IgD-negative memory B cell (primary cell): ENCODE measurements at regions not wholly inside any gene's neighbourhood (a gene's known extent, or its start where the extent isn't known, plus 50 kb on each side); places are given as distances from the start of the nearest gene placed in this dataset.

Source experiments
- H3K27ac Mint-ChIP-seq, 3 donors: one replicate each; pipeline ENCODE4 v1.8.0; 2020 to 2022; ENCODE audit warnings: mild to moderate bottlenecking in 3 of 3, mixed read lengths in 3 of 3, moderate library complexity in 1 of 3
- H3K27me3 Mint-ChIP-seq: one replicate; pipeline ENCODE4 v1.8.0; 2021; ENCODE audit warnings: mixed read lengths
- H3K36me3 Mint-ChIP-seq: one replicate; pipeline ENCODE4 v1.8.0; 2020; ENCODE audit warnings: mild to moderate bottlenecking, mixed read lengths
- H3K4me1 Mint-ChIP-seq, 3 donors: one replicate each; pipeline ENCODE4 v1.8.0; 2020 to 2022; ENCODE audit warnings: mixed read lengths in 3 of 3, mild to moderate bottlenecking in 1 of 3
- H3K4me3 Mint-ChIP-seq, 4 donors: one replicate each; pipeline ENCODE4 v1.8.0; 2020 to 2022; ENCODE audit warnings: mild to moderate bottlenecking in 4 of 4, mixed read lengths in 4 of 4, moderate library complexity in 3 of 4
- H3K9me3 Mint-ChIP-seq, 3 donors: one replicate each; pipeline ENCODE4 v1.8.0; 2020 to 2021; ENCODE audit warnings: mixed read lengths in 3 of 3, mild to moderate bottlenecking in 1 of 3

DNA sequence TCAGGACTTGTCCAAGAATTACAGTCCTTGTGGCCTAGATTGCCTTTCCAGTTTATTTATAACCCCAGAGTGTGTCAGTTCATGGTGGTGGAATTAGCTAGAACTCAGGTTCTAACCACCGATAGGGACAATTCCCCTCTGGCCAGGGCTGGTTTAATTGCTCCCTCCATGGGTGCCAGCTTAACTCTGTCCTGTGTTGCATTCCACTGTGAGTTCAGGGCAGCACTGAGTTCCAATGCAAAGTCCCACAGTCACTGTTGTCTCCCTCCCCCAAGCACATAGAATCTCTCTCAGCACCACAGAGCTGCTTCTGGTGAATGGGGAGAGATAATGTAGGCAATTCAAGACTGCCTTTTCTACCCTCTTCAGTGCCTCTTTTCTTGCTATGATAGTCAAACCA, 82.5 kb upstream of the TNFRSF21 start:
- Mint-ChIP-seq H3K9me3 (peaks cover 5 to 11% (median 7%) of the 10 kb centered on the region in 3 donors), H3K4me3 (no peak overlapping the region), H3K36me3 (no peaks in the 10 kb centered on the region), H3K4me1 (no peaks in the 10 kb centered on the region), H3K27me3 (peaks cover 2% of the 10 kb centered on the region), H3K27ac (no peak overlapping the region)

DNA sequence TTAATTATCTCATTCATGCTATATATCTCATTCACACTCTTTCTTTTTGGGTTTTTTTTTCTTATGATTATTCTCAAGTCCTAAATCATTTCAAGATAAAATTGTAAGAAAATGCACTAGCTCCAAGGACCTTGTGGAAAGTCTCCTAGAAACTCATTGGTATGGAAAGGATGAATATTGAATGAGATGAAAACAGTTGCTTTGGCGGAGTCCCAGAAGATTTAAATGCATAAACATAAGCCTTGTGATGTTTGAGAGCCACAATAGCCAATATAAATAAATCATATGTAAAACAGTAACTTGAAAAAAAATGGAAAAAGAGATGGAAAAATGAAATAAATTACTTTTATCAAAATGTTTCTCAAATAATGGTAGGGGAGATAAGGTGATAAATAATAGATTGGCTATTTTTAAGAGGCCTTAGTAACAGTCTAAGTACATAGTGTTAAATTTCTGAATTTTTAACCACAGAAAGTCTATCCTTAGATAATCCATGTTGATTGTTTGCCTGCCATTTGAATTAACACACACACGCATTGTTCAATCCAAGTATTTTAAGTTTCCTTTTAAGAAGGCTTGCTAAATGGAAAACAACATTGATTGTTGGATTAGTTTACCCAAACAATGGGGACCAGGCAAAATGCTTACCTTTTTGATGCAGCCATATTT, 81.1 kb upstream of the CD2AP start:
- H3K9me3 Mint-ChIP-seq, result peaks cover 0 to under 1% (median 0%) of the 10 kb centered on the region in 3 donors
- H3K27ac Mint-ChIP-seq, result no peak overlapping the region
- H3K27me3 Mint-ChIP-seq, result peaks cover 2% of the 10 kb centered on the region
- no peaks in the 10 kb centered on the region for H3K36me3 Mint-ChIP-seq
- H3K4me3 Mint-ChIP-seq, result no peak overlapping the region
- no peaks in the 10 kb centered on the region for H3K4me1 Mint-ChIP-seq

DNA sequence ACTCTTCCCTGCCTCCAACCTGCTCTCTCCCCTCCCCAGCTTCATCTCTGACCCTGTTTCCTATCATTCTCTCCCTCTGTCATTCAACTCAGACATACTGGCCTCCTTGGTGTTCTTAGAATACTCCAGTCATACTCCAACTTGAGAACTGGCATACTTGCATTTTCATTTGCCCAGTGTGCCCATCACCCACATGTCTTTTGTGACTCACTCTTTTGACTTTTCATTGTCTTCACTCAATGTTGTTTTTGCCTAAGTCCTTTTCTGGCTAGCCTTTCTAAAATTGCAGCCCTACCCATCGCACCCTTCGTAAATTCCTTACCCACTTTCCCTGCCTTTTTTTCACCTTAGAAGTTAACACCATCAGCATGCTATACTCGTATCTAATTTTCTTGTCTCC, 77.0 kb upstream of the CD2AP start:
- no peak overlapping the region for H3K4me3 Mint-ChIP-seq
- peaks cover 2% of the 10 kb centered on the region for H3K27me3 Mint-ChIP-seq
- H3K36me3 Mint-ChIP-seq, result no peaks in the 10 kb centered on the region
- no peaks in the 10 kb centered on the region for H3K9me3 Mint-ChIP-seq
- no peak overlapping the region for H3K27ac Mint-ChIP-seq
- peaks cover 0 to 6% (median 0%) of the 10 kb centered on the region in 3 donors for H3K4me1 Mint-ChIP-seq

DNA sequence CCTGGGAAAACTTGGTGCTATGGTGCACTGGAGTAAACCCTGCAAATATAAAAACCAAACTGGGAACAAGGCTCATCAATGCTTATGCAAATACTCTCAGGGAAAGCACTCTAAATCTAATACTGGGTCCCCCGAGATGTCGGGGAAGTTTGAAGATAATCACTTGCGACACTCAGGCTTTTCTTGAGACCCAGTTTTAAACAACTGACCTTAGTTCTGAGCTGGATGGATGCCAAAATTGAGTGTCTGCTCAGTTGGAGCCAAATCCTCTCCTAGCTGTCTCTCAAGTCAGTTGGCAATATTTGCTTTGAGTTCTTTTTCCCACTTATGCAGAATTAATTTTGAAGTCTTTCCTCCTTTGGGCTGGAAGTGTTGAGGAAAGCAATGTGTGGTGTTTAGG, 75.5 kb upstream of the CD2AP start:
- Mint-ChIP-seq H3K27ac (no peak overlapping the region), H3K36me3 (no peaks in the 10 kb centered on the region), H3K4me1 (peaks cover 0 to 6% (median 0%) of the 10 kb centered on the region in 3 donors), H3K27me3 (no peaks in the 10 kb centered on the region), H3K9me3 (no peaks in the 10 kb centered on the region), H3K4me3 (no peak overlapping the region)

DNA sequence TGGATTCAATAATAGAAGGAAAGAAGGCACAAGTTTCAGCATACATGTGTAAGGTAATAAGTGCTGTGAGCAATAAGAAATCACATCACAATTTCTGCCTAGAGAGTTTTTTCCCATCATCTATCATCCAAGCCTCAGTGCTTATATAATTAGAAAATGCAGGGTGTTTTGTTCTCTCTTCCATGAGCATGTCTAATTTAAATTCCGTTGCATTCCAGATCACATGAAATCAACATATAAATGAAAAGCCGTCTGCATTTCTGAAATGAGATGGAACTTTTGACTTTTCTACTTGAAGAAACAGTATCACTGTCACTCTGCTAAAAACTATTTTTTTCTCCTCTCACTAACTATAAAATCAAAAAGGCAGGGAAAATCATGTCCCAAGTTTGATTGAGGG, 74.5 kb upstream of the CD2AP start:
- peaks cover 0 to 6% (median 0%) of the 10 kb centered on the region in 3 donors for H3K4me1 Mint-ChIP-seq
- no peak overlapping the region for H3K27ac Mint-ChIP-seq
- no peaks in the 10 kb centered on the region for H3K9me3 Mint-ChIP-seq
- no peaks in the 10 kb centered on the region for H3K36me3 Mint-ChIP-seq
- no peak overlapping the region for H3K4me3 Mint-ChIP-seq
- H3K27me3 Mint-ChIP-seq, result no peaks in the 10 kb centered on the region

DNA sequence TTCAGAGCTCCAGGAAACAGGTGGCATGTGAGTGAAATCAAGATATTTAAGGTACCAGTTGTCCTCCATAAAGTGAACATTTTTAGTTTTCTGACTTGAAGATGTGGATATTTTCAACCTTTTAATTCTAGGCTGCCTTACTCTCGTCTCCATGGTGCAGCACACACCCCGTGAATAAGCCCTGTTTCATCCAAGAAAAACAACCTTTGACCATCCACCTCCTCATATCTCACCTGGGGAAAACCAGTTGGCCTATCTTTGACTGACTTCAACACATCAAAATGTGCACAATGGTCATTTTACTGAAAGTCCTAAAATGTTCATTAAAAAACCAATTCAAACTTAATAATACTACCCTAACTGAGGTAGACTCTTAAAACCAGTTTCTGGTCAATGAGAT, 73.8 kb upstream of the CD2AP start:
- Mint-ChIP-seq H3K4me1 (peaks cover 0 to 6% (median 0%) of the 10 kb centered on the region in 3 donors), H3K27me3 (no peaks in the 10 kb centered on the region), H3K36me3 (no peaks in the 10 kb centered on the region), H3K4me3 (peak overlapping the region in 1 of 4 donors; percentile 1), H3K27ac (no peak overlapping the region), H3K9me3 (no peaks in the 10 kb centered on the region)

DNA sequence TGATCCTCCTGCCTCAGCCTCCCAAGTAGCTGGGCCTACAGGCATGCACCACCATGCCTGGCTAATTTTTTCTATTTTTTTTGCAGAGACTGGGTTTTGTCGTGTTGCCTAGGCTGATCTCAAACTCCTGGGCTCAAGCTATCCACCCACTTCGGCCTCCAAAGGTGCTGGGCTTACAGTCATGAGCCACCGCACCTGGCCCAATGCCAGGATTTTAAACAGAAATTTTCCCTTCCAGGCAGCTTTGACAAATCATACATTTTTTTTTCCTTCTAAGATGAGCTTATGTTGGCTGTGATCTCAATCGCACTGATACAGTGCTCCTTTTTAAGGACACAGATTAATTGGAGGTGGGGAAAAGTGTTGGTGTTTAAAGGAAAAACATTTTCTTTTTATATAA, 73.2 kb upstream of the CD2AP start:
- H3K9me3 Mint-ChIP-seq, result no peaks in the 10 kb centered on the region
- no peak overlapping the region for H3K4me3 Mint-ChIP-seq
- peaks cover 0 to 6% (median 0%) of the 10 kb centered on the region in 3 donors for H3K4me1 Mint-ChIP-seq
- H3K27ac Mint-ChIP-seq, result no peak overlapping the region
- H3K27me3 Mint-ChIP-seq, result no peaks in the 10 kb centered on the region
- H3K36me3 Mint-ChIP-seq, result no peaks in the 10 kb centered on the region

DNA sequence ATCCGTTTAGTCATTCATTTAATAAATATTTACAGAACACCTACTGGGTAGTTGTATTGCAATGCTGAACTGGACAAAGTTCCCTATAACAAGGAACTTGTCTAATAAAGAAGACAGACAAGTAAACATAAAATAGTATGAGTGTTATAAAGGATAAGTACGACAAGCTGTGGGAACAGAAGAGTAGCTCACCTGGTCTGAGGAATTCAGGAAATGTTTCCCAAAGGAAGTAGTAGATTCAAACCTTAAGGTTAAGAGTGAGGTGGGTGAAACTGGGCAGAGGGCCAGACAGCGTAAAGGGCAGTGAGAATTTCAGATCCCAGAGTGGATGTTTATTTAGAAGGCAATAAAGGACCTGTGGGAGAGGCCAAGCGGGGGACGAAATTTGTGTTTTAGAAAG, 72.3 kb upstream of the CD2AP start:
- no peaks in the 10 kb centered on the region for H3K9me3 Mint-ChIP-seq
- no peaks in the 10 kb centered on the region for H3K36me3 Mint-ChIP-seq
- no peak overlapping the region for H3K27ac Mint-ChIP-seq
- peaks cover 0 to 6% (median 0%) of the 10 kb centered on the region in 3 donors for H3K4me1 Mint-ChIP-seq
- H3K27me3 Mint-ChIP-seq, result no peaks in the 10 kb centered on the region
- no peak overlapping the region for H3K4me3 Mint-ChIP-seq

DNA sequence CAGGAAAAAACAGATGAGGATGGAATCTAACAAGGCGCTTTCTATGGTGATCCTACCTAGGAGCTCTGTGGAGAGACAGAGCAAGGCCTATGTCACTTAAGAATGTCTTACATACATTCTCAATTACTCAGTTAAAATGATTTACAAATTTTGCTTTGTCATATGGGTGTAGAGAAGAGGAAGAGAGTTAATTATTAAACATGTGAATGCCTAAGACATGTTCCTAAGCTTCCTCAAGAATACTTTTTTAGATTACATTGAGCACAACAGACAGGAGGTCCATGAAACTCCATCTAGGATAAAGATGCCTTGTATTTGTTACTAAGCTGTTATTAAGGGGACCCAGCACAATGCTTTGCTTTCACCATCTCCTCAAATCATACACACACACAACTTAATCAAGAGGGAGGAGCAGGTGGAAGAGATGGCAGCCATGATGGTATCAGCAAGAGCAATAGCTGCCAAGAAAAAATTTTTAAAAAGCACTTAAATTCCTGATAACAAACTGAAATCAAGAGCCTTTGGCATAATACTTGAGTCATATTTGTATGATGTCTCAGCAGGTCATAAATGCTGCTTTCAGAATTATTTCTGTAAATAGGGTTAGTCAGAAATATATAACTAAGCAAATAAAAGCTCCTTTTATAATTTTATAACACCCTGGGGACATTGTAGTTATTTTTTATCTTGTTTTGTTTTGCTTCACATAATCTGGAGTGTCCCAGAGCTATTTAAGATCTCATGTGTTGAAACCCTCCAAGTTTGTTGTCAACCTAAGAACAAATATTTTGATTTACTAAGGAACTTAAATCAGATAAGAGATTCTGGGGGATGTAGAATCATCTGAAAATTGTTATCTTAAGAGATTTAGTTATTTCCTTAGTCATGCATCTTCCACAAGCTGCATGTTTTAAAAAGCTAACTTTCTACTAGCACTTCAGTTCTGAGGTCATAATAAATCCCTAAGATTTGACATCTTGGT, 70.0 kb upstream of the CD2AP start:
- no peaks in the 10 kb centered on the region for H3K9me3 Mint-ChIP-seq
- H3K4me3 Mint-ChIP-seq, result no peak overlapping the region
- H3K4me1 Mint-ChIP-seq, result peaks cover 0 to 6% (median 0%) of the 10 kb centered on the region in 3 donors
- H3K27ac Mint-ChIP-seq, result no peak overlapping the region
- no peaks in the 10 kb centered on the region for H3K36me3 Mint-ChIP-seq
- no peaks in the 10 kb centered on the region for H3K27me3 Mint-ChIP-seq

DNA sequence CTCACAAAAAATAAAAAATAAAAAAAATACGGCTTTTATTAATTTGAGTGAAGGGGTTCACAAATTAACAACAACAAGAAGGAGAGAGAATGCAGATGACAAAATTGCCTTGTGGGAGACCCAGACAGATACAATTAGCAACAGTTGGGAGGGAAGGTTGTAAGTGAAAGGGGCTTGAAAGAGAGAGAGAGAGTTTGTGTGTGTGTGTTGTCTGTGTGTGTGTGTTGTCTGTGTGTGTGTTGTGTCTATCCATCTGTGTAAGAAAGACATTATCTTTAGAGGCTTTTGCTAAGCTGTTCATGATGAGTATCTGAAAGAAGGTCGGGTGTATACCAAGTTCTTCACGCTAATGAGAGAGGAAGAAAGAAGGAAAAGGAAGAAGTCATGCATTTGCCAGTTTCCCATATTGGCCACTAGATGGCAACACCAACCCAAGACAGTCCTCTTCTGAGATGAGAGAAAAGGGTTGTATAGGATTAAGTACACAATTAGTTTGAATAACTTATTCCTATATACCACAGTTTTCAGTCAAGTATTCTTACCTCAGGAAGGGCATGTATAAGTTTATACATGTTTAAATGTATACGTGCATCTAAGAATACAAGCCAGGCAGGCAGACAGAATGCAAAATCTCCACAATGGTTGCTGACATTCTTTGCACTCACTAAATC, 63.7 kb upstream of the CD2AP start:
- peaks cover 14 to 15% (median 15%) of the 10 kb centered on the region in 3 donors for H3K4me1 Mint-ChIP-seq
- H3K36me3 Mint-ChIP-seq, result peaks cover 4% of the 10 kb centered on the region
- H3K27me3 Mint-ChIP-seq, result no peaks in the 10 kb centered on the region
- H3K27ac Mint-ChIP-seq, result peak overlapping the region in 2 of 3 donors; percentile 16 to 65
- H3K4me3 Mint-ChIP-seq, result peak overlapping the region; percentile 71 to 92 (median 76)
- no peaks in the 10 kb centered on the region for H3K9me3 Mint-ChIP-seq

DNA sequence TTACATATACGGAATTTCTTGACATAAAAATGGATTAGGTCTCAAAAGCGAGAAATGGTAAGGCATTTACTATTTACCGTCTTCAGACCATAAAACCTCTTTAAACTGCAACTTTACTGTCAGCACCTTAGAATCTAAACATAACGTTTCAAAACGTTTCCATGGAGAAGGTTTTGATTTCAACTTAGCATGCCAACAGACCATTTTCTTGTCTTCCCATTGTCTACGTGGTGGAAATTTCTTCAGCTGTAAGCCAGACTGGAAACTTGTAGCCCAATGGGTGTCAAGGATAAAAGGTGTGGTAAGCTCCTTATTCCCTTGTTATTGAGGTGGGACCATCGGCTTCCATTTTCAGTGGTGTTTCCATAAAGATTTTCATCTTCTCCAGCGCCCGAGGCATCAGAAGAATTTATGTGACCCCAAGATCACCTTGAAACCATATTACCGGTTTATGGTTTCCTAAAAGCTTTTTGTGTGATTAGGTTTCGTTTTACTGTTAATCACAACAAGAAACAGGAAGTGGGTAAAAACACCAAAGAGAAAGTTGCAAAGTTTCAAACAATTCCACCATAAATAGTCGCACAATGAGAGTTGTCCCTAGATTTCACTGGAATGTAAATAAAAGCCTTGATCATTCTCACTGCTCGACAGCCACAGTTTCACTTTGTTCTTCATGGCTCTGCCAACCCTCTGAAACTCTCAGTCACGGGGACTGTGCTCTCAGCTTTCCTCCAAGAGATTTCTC, 63.0 kb upstream of the CD2AP start:
- peaks cover 4% of the 10 kb centered on the region for H3K36me3 Mint-ChIP-seq
- H3K27me3 Mint-ChIP-seq, result peaks cover under 1% of the 10 kb centered on the region
- peak overlapping the region; percentile 71 to 92 (median 76) for H3K4me3 Mint-ChIP-seq
- no peaks in the 10 kb centered on the region for H3K9me3 Mint-ChIP-seq
- peaks cover 14 to 15% (median 15%) of the 10 kb centered on the region in 3 donors for H3K4me1 Mint-ChIP-seq
- peak overlapping the region; percentile 3 to 65 (median 16) for H3K27ac Mint-ChIP-seq

DNA sequence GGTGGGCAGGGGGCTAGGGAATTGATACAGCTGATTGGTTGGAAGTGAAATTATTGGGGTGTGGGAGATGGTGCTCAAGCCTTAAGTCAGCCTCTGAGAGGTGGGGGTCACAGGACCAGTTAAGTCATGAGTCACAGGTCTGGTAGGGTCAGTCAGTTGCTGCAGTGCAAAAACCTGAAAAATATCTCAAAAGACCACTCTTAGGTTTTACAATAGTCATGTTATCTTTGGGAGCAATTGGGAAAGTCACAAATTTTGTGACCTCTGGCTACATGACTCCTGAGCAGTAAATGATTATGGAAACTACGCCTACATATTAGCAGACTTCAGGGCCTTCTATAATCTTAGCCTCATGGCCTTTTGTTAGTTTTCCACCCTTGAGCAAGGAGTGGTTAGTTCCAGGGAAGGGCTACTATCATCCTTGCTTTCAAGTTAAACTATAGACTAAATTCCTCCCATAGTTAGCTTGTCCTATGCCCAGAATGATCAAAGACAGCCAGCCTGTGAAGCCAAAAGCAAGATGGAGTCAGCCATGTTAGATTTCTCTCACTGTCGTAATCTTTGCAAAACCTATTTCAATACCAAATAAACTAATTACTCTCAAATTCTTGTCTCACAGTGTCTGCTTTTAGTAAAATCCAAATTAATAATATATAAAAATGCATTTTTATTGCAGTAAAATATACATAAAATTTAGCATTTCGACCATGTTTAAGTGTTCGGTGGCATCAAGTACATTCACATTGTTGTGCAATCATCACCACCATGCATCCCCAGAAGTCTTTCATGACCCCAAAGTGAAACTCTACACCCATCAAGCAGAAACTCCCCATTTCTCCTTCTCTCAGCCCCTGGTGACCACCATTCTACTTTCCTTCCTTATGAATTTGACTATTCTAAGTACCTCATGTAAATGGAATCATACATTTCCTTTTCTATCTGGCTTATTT, 60.9 kb upstream of the CD2AP start:
- H3K9me3 Mint-ChIP-seq, result no peaks in the 10 kb centered on the region
- H3K27ac Mint-ChIP-seq, result no peak overlapping the region
- H3K4me3 Mint-ChIP-seq, result peak overlapping the region in 2 of 4 donors; percentile 10 to 27
- H3K36me3 Mint-ChIP-seq, result peaks cover 6% of the 10 kb centered on the region
- peaks cover 14 to 15% (median 15%) of the 10 kb centered on the region in 3 donors for H3K4me1 Mint-ChIP-seq
- peaks cover 2% of the 10 kb centered on the region for H3K27me3 Mint-ChIP-seq

DNA sequence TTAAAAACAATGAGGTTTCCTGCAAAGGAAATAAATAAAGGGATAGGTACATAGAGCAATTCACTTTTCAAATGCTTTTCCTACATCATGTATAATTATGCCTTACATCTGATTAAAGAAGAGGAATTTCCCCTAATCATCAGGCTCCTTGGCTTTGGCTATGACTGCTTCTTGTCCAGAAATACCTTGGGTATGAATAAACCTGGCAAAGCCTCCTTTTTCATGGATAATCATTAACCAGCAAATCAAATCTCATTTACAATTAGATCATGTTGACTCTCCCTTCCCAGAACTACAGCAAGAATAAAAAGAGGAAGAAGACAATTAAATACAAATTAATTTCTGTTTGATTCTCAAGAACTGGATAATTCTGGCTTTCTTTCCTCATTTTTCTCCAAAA, 58.0 kb upstream of the CD2AP start:
- Mint-ChIP-seq H3K27me3 (peaks cover 2% of the 10 kb centered on the region), H3K27ac (no peak overlapping the region), H3K36me3 (peaks cover 6% of the 10 kb centered on the region), H3K4me1 (peaks cover 6 to 9% (median 7%) of the 10 kb centered on the region in 3 donors), H3K9me3 (no peaks in the 10 kb centered on the region), H3K4me3 (no peak overlapping the region)
